D341Med (cell line): ENCODE measurements at regions not wholly inside any gene's neighbourhood (a gene's known extent, or its start where the extent isn't known, plus 50 kb on each side); places are given as distances from the start of the nearest gene placed in this dataset.
"Not testable (repeated sequence)": the region's sequence is repeated elsewhere in the genome, so short reads cannot be mapped to it uniquely, and the experiment has no call there.

Experiments
- DNase-seq: peaks from one replicate; pipeline ENCODE4 v3.0.0; 2012; ENCODE audit warnings: low spot score

GRCh38 chr5:87751824-87752223, 339.1 kb upstream of the CCNH start:
- no peak for DNase-seq

DNA sequence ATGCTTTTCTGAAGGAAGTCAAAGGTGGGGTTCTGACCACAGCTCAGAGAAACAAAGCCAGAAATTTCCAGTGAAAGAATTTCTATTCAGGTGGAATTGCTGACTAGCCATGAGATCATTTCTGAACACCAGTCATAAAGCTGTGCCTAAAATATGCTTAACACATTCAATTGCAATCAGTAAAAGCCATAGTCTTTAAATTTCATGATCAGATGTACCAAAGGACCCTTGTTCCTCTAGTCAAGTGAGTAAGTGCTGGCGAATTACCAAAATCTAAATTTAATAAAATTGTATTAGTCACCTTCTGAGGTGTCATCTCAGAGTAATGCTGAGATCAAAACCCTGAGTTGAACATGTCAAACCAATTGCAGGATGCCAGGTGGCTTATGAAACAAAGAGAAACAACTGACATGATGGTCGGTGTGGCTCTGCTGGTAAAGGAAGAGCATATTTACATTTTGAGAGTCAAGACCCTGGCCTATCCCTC, 334.2 kb upstream of the CCNH start:
- DNase-seq, result no peak

DNA sequence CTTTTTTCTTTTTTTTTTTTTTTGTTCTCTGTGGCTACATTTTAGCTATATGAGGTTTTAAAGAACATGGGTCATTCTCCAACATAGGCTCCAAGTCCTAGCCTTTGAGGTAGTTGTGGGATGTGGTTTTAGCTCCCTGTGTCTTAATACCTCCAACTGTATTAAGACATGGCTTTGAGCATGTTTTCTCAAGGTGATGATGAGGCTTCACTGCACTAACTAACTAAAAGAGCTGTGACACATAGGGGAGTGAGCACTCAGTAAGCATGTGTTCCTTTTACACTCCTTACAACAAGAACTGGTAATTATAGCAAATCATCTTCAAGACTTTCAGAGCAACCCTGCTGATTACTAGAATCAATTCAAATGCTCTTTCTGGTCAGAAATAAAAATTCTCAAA, 333.6 kb upstream of the CCNH start:
- DNase-seq, result no peak

- no peak for DNase-seq
Measured at GRCh38 chr5:87741881-87742280, 329.2 kb upstream of the CCNH start.

DNA sequence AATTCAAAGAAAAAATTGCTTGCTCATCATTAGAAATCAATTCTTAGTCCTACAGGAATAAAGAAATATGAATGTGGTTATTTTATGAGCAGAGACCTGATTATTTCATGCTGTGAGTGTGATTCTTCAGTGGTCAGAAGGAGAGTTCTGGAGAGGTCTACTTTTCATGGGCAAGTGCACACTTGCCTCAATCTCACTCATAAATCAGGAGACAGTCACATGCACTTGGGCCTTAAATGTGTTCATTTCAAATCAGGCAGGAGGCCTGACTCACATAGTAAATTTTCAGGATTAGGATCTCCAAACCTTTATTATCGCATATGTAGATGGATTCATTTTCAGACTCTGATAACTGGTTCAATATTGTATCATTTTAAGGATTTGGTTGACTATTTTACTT, 323.2 kb upstream of the CCNH start:
- DNase-seq, result no peak

- no peak for DNase-seq
Measured at GRCh38 chr5:87733897-87734296, 321.2 kb upstream of the CCNH start.

- no peak for DNase-seq
Measured at GRCh38 chr5:87732875-87733768, 320.4 kb upstream of the CCNH start.

- no peak for DNase-seq
Measured at GRCh38 chr5:87729781-87730180, 317.1 kb upstream of the CCNH start.

DNA sequence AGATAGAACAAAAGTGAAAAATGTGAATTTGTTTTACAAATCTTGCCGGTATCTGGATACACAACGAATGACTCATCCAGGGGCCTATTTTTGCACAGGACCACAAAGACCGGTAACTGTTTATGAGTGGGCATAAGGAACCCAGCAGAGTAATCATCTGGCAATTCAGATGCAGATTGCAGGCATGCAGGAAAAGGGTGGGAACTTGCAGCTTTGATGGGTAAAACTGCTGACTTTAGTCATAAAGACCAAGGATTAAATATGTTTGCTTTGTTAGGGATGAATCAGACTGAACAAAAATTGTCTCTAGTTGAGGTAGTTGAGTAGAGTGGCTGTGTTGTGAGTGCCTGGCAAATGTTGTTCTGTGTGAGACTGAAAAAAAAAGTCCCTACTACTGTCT, 309.6 kb upstream of the CCNH start:
- DNase-seq, result no peak

DNA sequence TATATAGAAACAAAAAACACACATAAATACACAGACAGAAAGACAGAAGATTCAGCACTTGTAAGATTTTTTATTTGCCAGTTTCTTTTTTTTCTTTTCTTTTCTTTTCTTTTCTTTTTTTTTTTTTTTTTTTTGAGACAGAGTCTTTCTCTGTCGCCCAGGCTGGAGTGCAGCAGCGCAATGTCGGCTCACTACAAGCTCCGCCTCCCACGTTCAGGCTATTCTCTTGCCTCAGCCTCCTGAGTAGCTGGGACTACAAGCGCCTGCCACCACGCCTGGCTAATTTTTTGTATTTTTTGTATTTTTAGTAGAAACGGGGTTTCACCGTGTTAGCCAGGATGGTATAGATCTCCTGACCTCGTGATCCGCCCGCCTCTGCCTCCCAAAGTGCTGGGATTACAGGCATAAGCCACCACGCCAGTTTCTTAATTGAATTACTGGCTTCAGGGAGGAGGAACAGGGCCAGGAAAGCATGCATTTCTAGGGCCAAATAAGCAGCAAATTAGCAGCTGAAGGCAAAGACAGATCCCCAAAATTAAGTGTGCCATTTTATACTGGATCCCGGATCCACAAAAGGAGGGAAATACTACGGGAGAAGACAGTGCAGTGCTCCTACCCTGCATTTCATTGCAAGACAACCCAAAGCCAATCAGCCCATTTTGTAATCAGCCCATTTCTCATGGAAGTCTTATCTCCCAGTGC, 305.6 kb upstream of the CCNH start:
- DNase-seq, result not testable (repeated sequence)

DNA sequence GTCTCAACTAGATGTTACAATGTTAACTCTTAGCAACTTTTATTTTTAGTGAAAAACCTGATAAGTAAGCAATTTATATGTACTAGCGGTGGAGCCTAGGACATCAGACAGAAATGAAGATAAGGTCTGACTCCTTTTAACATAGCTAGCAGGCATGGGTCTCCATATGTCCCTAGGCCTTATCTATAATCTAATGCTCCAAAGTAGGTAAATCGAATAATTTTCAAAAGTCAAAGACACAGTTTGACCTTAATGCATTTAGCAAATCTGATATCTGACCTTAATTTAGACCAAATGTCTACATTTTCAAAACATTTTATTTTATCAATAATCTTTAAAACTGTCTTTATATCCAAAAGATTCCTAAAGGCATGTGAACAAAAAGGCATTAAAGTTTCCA, 305.0 kb upstream of the CCNH start:
- DNase-seq, result no peak

DNA sequence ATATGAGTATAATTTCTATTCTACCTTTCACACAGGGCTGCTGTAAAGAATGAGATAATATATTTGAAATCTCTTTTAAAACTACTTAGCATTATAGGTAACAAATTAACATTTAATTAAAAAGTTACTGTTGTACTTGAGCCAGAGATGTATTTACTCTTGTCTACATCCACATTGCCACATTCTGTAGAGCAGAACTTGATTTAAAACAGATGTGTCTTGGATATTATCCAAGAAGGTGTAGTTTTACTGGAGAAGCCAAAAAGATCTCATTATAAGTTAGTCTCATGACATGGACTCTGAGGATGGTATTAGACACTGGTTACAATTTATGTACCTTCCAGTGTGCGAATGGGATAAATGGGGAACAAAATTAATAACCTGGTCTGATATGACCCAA, 293.1 kb upstream of the CCNH start:
- no peak for DNase-seq

- DNase-seq, result no peak
Measured at GRCh38 chr5:87686975-87687374, 274.2 kb upstream of the CCNH start.

- DNase-seq, result no peak
Measured at GRCh38 chr5:87686018-87686417, 273.3 kb upstream of the CCNH start.

- no peak for DNase-seq
Measured at GRCh38 chr5:87674235-87674634, 261.5 kb upstream of the CCNH start.

GRCh38 chr5:87671146-87671545, 258.4 kb upstream of the CCNH start:
- DNase-seq, result no peak

- no peak for DNase-seq
Measured at GRCh38 chr5:87665166-87665565, 252.4 kb upstream of the CCNH start.

DNA sequence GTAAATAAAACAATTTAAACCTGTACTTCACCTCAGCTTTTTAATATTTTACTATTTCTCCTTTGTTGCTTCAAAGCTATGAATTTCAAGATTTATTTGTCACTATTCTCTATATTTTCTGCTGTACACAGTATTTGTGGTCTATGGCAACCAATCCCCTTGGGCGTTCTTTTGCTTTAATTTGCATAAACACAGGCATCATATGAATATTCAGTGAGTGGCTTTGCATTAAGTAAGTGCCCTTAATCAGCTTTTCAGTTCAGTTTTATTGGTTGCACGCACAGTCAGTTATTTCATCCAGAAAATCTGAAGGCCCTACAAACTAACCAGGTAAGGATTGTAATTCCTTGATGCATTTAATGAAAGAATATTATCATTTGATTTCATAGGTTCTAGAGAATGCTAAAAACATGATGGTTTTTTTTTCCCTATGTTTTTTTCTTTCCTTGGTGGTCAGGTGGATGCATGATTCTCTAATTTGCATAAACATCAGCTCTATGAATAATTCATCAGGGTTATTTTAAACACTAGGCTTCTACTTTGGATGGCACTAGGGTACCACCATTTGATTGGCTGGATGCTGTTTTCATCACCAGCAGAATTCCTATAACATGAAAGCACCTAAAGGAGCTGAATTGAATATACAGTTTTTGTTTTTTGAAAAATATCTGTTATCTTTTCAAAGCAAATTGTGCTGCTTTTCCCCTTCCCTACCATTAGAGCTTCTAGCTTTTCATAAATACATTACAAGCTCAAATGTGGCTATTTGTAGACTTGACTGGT, 249.2 kb upstream of the CCNH start:
- no peak for DNase-seq

DNA sequence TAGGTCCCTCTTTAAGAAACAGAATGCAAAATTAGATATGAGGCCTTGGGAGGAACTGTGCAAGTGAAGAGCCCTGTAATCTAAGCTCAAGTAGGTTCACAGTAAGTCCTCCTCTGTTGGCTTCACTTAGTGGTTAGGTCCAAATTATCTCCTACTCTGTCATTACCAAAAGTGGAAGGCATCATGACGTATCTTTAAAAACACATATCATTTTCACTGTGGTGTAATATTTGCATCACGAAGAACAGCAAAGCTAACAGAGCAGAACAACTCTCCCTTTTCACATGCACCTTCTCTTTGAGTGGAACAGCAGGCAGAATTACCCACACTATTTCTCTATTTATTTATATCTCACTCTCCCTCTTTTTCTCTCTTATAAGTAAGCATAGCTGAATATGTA, 240.5 kb upstream of the CCNH start:
- DNase-seq, result no peak

- peak; percentile 23 for DNase-seq
Measured at GRCh38 chr5:87650284-87650683, 237.6 kb upstream of the CCNH start.

DNA sequence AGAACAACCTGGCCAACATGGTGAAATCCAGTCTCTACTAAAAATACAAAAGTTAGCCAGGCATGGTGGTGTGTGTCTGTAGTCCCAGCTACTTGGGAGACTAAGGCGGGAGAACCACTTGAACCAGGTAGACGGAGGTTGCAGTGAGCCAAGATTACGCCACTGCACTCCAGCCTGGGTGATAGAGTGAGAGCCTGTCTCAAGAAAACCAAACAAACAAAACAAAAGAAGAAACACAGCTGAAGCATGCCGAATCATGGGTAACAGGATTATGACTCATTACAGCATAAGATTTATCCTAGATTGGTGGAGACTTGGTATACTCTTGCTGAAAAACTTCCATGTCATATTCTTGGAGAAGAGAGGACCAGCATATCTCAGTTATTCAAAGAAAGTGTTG, 236.7 kb upstream of the CCNH start:
- DNase-seq, result no peak

GRCh38 chr5:87645224-87645623, 232.5 kb upstream of the CCNH start:
- DNase-seq, result no peak

DNA sequence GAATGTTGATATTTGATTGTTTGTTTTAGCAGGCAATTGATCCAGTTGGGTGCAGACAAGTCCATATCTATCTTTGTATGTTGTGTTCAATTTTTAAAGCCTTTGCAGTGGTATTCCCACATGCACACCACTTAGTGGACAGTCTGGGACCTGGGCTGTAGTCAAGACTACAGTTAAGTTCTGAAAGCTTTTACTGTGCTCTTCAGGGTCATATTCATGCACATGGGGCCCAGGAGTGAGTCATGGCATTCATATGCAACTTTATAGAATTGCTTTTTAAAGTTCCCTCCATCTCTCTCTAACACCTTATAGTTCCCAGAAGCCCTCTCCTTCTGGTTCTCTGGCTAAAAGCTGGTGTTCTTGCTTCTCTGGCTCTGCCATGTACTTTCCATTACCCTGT, 228.2 kb upstream of the CCNH start:
- DNase-seq, result no peak
